ENCODE measurements at regions not wholly inside any gene's neighbourhood (a gene's known extent, or its start where the extent isn't known, plus 50 kb on each side); places are given as distances from the start of the nearest gene placed in this dataset.

DNA sequence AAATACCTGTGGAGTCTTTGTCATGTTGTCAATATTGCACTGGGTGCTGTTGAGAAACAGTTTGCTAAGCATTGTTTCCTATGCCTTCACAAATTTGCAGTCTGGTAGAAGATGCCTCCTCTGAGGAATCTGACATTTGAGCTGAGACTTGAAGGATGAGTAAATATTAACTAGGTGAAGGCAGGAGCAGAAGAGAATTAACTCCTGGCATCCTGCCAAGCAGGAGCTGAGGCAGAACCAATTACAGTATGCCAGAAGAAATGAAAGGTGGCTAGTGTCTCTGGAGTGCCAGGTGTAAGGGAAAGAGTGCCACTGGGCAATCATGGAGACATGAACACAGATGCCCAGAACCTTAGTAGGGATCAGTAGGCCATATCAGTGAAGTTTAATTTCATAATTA is 1778.2 kb upstream of the PCDH10 start:
- Mint-ChIP-seq H3K27ac (no peak overlapping the region), H3K9me3 (peaks cover 12% of the 10 kb centered on the region), H3K27me3 (no peaks in the 10 kb centered on the region), H3K36me3 (ENCODE audit: low read depth) (no peaks in the 10 kb centered on the region), H3K4me1 (ENCODE audit: low read depth) (no peaks in the 10 kb centered on the region), H3K4me3 (no peak overlapping the region)
- TF ChIP-seq, protein P1, sequence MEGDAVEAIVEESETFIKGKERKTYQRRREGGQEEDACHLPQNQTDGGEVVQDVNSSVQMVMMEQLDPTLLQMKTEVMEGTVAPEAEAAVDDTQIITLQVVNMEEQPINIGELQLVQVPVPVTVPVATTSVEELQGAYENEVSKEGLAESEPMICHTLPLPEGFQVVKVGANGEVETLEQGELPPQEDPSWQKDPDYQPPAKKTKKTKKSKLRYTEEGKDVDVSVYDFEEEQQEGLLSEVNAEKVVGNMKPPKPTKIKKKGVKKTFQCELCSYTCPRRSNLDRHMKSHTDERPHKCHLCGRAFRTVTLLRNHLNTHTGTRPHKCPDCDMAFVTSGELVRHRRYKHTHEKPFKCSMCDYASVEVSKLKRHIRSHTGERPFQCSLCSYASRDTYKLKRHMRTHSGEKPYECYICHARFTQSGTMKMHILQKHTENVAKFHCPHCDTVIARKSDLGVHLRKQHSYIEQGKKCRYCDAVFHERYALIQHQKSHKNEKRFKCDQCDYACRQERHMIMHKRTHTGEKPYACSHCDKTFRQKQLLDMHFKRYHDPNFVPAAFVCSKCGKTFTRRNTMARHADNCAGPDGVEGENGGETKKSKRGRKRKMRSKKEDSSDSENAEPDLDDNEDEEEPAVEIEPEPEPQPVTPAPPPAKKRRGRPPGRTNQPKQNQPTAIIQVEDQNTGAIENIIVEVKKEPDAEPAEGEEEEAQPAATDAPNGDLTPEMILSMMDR (IDR thresholded peaks at IDR 0.05): no peak
- Histone ChIP-seq H3K36me3 (ENCODE audit: insufficient read depth, low read length) (no peaks in the 10 kb centered on the region), H3K27ac (ENCODE audit: low read depth in 1 of 2, low read length in 2 of 2) (no peak overlapping the region), H3K27me3 (ENCODE audit: control insufficient read depth in 1 of 2, insufficient read depth in 2 of 2, low read length in 2 of 2) (no peaks in the 10 kb centered on the region), H3K9me3 (ENCODE audit: control insufficient read depth in 1 of 2, insufficient read depth in 1 of 2, low read length in 2 of 2) (no peaks in the 10 kb centered on the region), H3K4me3 (ENCODE audit: low read length) (no peak overlapping the region), H3K4me1 (ENCODE audit: insufficient read depth, low read length) (no peaks in the 10 kb centered on the region)
- DNase-seq (no peak), ATAC-seq (ENCODE audit: poor library complexity) (no peak)
- ChIA-PET CTCF (no interaction called here), POLR2A (no interaction called here)
- intact Hi-C loops (cut with DNase I, micrococcal nuclease): no loop called here

GRCh38 chr4:131381055-131381454 is 1768.0 kb upstream of the PCDH10 start:
- H3K4me3 Mint-ChIP-seq: no peak overlapping the region
- H3K4me1 Mint-ChIP-seq (ENCODE audit: low read depth): no peaks in the 10 kb centered on the region
- ATAC-seq (ENCODE audit: poor library complexity) (no peak), DNase-seq (no peak)
- H3K36me3 ChIP-seq (ENCODE audit: insufficient read depth, low read length): no peaks in the 10 kb centered on the region
- peaks cover 0 to 11% of the 10 kb centered on the region in 2 experiments for H3K9me3 ChIP-seq (ENCODE audit: control insufficient read depth in 1 of 2, insufficient read depth in 1 of 2, low read length in 2 of 2)
- H3K27ac ChIP-seq (ENCODE audit: low read depth in 1 of 2, low read length in 2 of 2): no peak overlapping the region
- no peak overlapping the region for H3K27ac Mint-ChIP-seq
- no peaks in the 10 kb centered on the region for H3K27me3 Mint-ChIP-seq
- no peaks in the 10 kb centered on the region for H3K27me3 ChIP-seq (ENCODE audit: control insufficient read depth in 1 of 2, insufficient read depth in 2 of 2, low read length in 2 of 2)
- POLR2A ChIA-PET: no interaction called here
- no peaks in the 10 kb centered on the region for H3K4me1 ChIP-seq (ENCODE audit: insufficient read depth, low read length)
- peaks cover 2% of the 10 kb centered on the region for H3K9me3 Mint-ChIP-seq
- H3K4me3 ChIP-seq (ENCODE audit: low read length): no peak overlapping the region
- intact Hi-C loops (cut with DNase I, micrococcal nuclease): no loop called here
- TF ChIP-seq, protein P1 (IDR thresholded peaks at IDR 0.05): no peak
- CTCF ChIA-PET: no interaction called here
- H3K36me3 Mint-ChIP-seq (ENCODE audit: low read depth): no peaks in the 10 kb centered on the region

DNA sequence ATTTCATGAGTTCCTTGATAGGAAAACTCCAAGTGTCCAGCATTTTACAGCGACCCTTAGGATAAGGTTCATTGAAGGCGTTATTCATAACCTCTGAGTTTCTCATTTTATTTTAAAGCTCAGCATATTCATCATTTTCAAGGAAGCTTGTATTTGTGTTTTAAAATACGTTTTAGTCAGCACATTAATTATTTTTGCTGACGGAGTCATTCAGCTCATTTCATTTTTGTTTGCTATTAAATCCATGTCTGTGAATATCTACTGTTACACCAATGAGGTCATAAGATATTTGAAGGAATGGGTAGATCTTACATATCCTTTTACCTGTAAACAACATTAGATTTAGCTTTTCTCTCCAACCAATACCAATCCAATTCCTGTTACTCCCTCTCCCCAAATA is 1766.3 kb upstream of the PCDH10 start:
- Mint-ChIP-seq H3K27ac (no peak overlapping the region), H3K9me3 (peaks cover 9% of the 10 kb centered on the region), H3K4me3 (no peak overlapping the region), H3K27me3 (no peaks in the 10 kb centered on the region), H3K4me1 (ENCODE audit: low read depth) (no peaks in the 10 kb centered on the region), H3K36me3 (ENCODE audit: low read depth) (no peaks in the 10 kb centered on the region)
- Histone ChIP-seq H3K27ac (ENCODE audit: low read depth in 1 of 2, low read length in 2 of 2) (no peak overlapping the region), H3K4me1 (ENCODE audit: insufficient read depth, low read length) (no peaks in the 10 kb centered on the region), H3K9me3 (ENCODE audit: control insufficient read depth in 1 of 2, insufficient read depth in 1 of 2, low read length in 2 of 2) (peaks cover 0 to 11% of the 10 kb centered on the region in 2 experiments), H3K27me3 (ENCODE audit: control insufficient read depth in 1 of 2, insufficient read depth in 2 of 2, low read length in 2 of 2) (no peaks in the 10 kb centered on the region), H3K4me3 (ENCODE audit: low read length) (no peak overlapping the region), H3K36me3 (ENCODE audit: insufficient read depth, low read length) (no peaks in the 10 kb centered on the region)
- intact Hi-C loops (cut with DNase I, micrococcal nuclease): no loop called here
- DNase-seq (no peak), ATAC-seq (ENCODE audit: poor library complexity) (no peak)
- CTCF ChIA-PET: interaction anchor here (1.2 kb wide), 1 partner anchor 9 kb away, joined by 3 read pairs; no protein-coding TSS in a partner anchor
- TF ChIP-seq, protein P1 (IDR thresholded peaks at IDR 0.05): no peak
- POLR2A ChIA-PET: no interaction called here

All from CD4-positive, alpha-beta T cell (primary cell).